HepG2 (cell line): ENCODE measurements at regions not wholly inside any gene's neighbourhood (a gene's known extent, or its start where the extent isn't known, plus 50 kb on each side); places are given as distances from the start of the nearest gene placed in this dataset.
A peak's percentile ranks its signal among the peaks of the same experiment; 100 is the strongest.

Experiments used
- AGO2 ChIP-seq: fragments of 200-400 bp; formaldehyde crosslinking; optimal IDR thresholded peaks from 2 replicates; pipeline ENCODE3; 2017; ENCODE audit warnings: mild to moderate bottlenecking, low read depth, low read length, moderate library complexity
- ARID5B ChIP-seq: IDR thresholded peaks from 2 replicates; pipeline ENCODE4 v1.4.0; 2020; ENCODE audit warnings: mild to moderate bottlenecking, missing genetic modification reagents
- BRF2 ChIP-seq: sonication (generic); formaldehyde crosslinking; IDR thresholded peaks from 2 replicates; pipeline ENCODE4 v1.8.1; 2022; ENCODE audit warnings: mild to moderate bottlenecking, missing genetic modification reagents
- CBFB ChIP-seq: sonication (generic); formaldehyde crosslinking; IDR thresholded peaks from 2 replicates; pipeline ENCODE4 v1.4.0; 2020; ENCODE audit warnings: missing genetic modification reagents
- CHD2 ChIP-seq: IDR thresholded peaks from 2 replicates; pipeline ENCODE4 v1.6.1; 2011; ENCODE audit warnings: low read depth, low read length, improper control_type of control experiment
- EED ChIP-seq: sonication (generic); formaldehyde crosslinking; IDR thresholded peaks from 2 replicates; pipeline ENCODE4 v1.5.0; 2020; ENCODE audit warnings: mild to moderate bottlenecking, missing genetic modification reagents
- ETV5 ChIP-seq: IDR thresholded peaks from 2 replicates; pipeline ENCODE4 v1.6.1; 2018; ENCODE audit warnings: missing biosample characterization, missing genetic modification reagents, inconsistent platforms, borderline replicate concordance
- FIP1L1 ChIP-seq: fragments of 200-400 bp; formaldehyde crosslinking; IDR thresholded peaks from 2 replicates; pipeline ENCODE4 v1.6.1; 2018; ENCODE audit warnings: low read depth, mild to moderate bottlenecking, low read length, moderate library complexity, borderline replicate concordance; ENCODE audit not compliant: insufficient read depth
- NFATC3 ChIP-seq: sonication (generic); formaldehyde crosslinking; IDR thresholded peaks from 2 replicates; pipeline ENCODE4 v1.5.1; 2020; ENCODE audit warnings: mild to moderate bottlenecking, missing genetic modification reagents
- NONO ChIP-seq, 2 experiments: fragments of 450-650 bp in 1 of 2; sonication (generic) in 1 of 2; formaldehyde crosslinking in 1 of 2; IDR thresholded peaks in 1 of 2; conservative IDR thresholded peaks in 1 of 2; 2 replicates each; pipeline versions ENCODE4 v1.6.1 to v1.8.0; 2017 to 2022; ENCODE audit warnings: mild to moderate bottlenecking in 1 of 2, missing genetic modification reagents in 1 of 2, moderate library complexity in 1 of 2
- SETDB1 ChIP-seq: sonication (generic); formaldehyde crosslinking; IDR thresholded peaks from 2 replicates; pipeline ENCODE4 v1.5.1; 2020; ENCODE audit warnings: missing genetic modification reagents, mild to moderate bottlenecking, borderline replicate concordance
- SIX1 ChIP-seq: sonication (generic); formaldehyde crosslinking; IDR thresholded peaks from 2 replicates; pipeline ENCODE4 v1.4.0; 2020; ENCODE audit warnings: missing genetic modification reagents, borderline replicate concordance
- SMARCE1 ChIP-seq: fragments of 450-650 bp; IDR thresholded peaks from 2 replicates; pipeline ENCODE4 v1.6.1; 2017; ENCODE audit warnings: borderline replicate concordance
- TOPORS ChIP-seq: sonication (generic); formaldehyde crosslinking; IDR thresholded peaks from 2 replicates; pipeline ENCODE4 v1.8.0; 2023; ENCODE audit warnings: mild to moderate bottlenecking, missing genetic modification reagents
- YY1 ChIP-seq: IDR thresholded peaks from 2 replicates; pipeline ENCODE4 v1.6.1; 2011; ENCODE audit warnings: low read length, low read depth, moderate library complexity, mild to moderate bottlenecking; ENCODE audit not compliant: insufficient read depth, insufficient replicate concordance
- ZBTB26 ChIP-seq: IDR thresholded peaks from 2 replicates; pipeline ENCODE4 v1.6.1; 2016; ENCODE audit warnings: missing compliant biosample characterization, missing genetic modification reagents, borderline replicate concordance
- ZBTB38 ChIP-seq: sonication (generic); formaldehyde crosslinking; IDR thresholded peaks from 2 replicates; pipeline ENCODE4 v1.5.1; 2020; ENCODE audit warnings: mild to moderate bottlenecking, missing genetic modification reagents
- ZIK1 ChIP-seq: sonication (generic); formaldehyde crosslinking; IDR thresholded peaks from 2 replicates; pipeline ENCODE4 v1.5.0; 2020; ENCODE audit warnings: mild to moderate bottlenecking, low read depth, missing genetic modification reagents, borderline replicate concordance
- ZNF101 ChIP-seq: sonication (generic); formaldehyde crosslinking; IDR thresholded peaks from 2 replicates; pipeline ENCODE4 v1.4.0; 2020; ENCODE audit warnings: mild to moderate bottlenecking, low read depth, missing genetic modification reagents, borderline replicate concordance
- ZNF160 ChIP-seq: sonication (generic); formaldehyde crosslinking; IDR thresholded peaks from 2 replicates; pipeline ENCODE4 v1.8.0; 2022; ENCODE audit warnings: mild to moderate bottlenecking, inconsistent platforms, missing genetic modification reagents
- ZNF282 ChIP-seq: fragments of 450-650 bp; IDR thresholded peaks from 2 replicates; pipeline ENCODE4 v1.6.1; 2018; ENCODE audit not compliant: partially characterized antibody
- ZNF34 ChIP-seq: sonication (generic); formaldehyde crosslinking; IDR thresholded peaks from 2 replicates; pipeline ENCODE4 v1.4.0; 2020; ENCODE audit warnings: mild to moderate bottlenecking, missing genetic modification reagents, borderline replicate concordance
- ZNF879 ChIP-seq: sonication (generic); formaldehyde crosslinking; IDR thresholded peaks from 2 replicates; pipeline ENCODE4 v1.8.1; 2023; ENCODE audit warnings: missing genetic modification reagents

GRCh38 chr12:93080994-93081809, 152.1 kb upstream of the EEA1 start (continued):
- TF ChIP-seq FIP1L1, result no peak
- no peak for TF ChIP-seq SIX1 (CRISPR knock-in tag)
- TF ChIP-seq CBFB (CRISPR knock-in tag), result peak; percentile 63; the same call in 1 of the 2 replicates
- TF ChIP-seq CHD2, result no peak
- TF ChIP-seq ZNF101 (CRISPR knock-in tag), result no peak
- TF ChIP-seq NFATC3 (CRISPR knock-in tag), result no peak
- TF ChIP-seq ZNF879, result no peak
- TF ChIP-seq YY1, result no peak
- TF ChIP-seq TOPORS, result no peak
- TF ChIP-seq BRF2 (CRISPR knock-in tag), result no peak
- TF ChIP-seq ZIK1 (CRISPR knock-in tag), result no peak
- no peak for TF ChIP-seq ZNF160 (CRISPR knock-in tag)
- no peak for TF ChIP-seq EED (CRISPR knock-in tag)
- peak; percentile 68 for TF ChIP-seq ARID5B
- no peak for TF ChIP-seq ZBTB26 (CRISPR knock-in tag)
- TF ChIP-seq NONO (IDR thresholded peaks at IDR 0.05), result no peak
- no peak for TF ChIP-seq NONO (CRISPR knock-in tag; conservative IDR thresholded peaks at IDR 0.05)
- TF ChIP-seq ETV5 (CRISPR knock-in tag), result peak; percentile 52; the same call in 1 of the 2 replicates
- no peak for TF ChIP-seq SMARCE1
- no peak for TF ChIP-seq ZNF34 (CRISPR knock-in tag)
- 0 out of 2 replicates have a peak, but pooled peaks have one; percentile 17 for TF ChIP-seq ZBTB38
- no peak for TF ChIP-seq AGO2
- TF ChIP-seq SETDB1 (CRISPR knock-in tag), result no peak
- TF ChIP-seq ZNF282, result no peak
